Peyer's patch (tissue), 4 donors: ENCODE measurements at regions not wholly inside any gene's neighbourhood (a gene's known extent, or its start where the extent isn't known, plus 50 kb on each side); places are given as distances from the start of the nearest gene placed in this dataset.

Experiments
- DNase-seq, 3 donors: peaks; one replicate each; pipeline ENCODE4 v3.0.0-alpha.2; 2017 to 2019
- H3K27ac ChIP-seq, 4 donors: fragments of 200-600 bp; sonication (generic); one replicate each; pipeline ENCODE4 v1.5.1; 2016 to 2019
- H3K27me3 ChIP-seq, 2 donors: fragments of 200-600 bp; sonication (generic); one replicate each; pipeline ENCODE4 v1.5.1; 2019
- H3K36me3 ChIP-seq, 3 donors: fragments of 200-600 bp; sonication (generic); one replicate each; pipeline ENCODE4 v1.5.1; 2016 to 2019
- H3K4me1 ChIP-seq, 4 donors: fragments of 200-600 bp; sonication (generic); one replicate each; pipeline ENCODE4 v1.5.1; 2016 to 2019
- H3K4me3 ChIP-seq, 4 donors: fragments of 200-600 bp; sonication (generic); 1 replicate in 3 of 4; 2 replicates in 1 of 4; pipeline ENCODE4 v1.5.1; 2016 to 2019; ENCODE audit warnings: mild to moderate bottlenecking in 1 of 4
- H3K9me3 ChIP-seq, 4 donors: fragments of 200-600 bp; sonication (generic); one replicate each; pipeline ENCODE4 v1.5.1; 2016 to 2019; ENCODE audit warnings: mild to moderate bottlenecking in 1 of 4
- CTCF ChIP-seq, 6 experiments: fragments of 450-650 bp in 4 of 6; fragments of 200-600 bp in 2 of 6; sonication (generic) in 1 of 6; IDR thresholded peaks; one replicate each; pipeline ENCODE4 v1.5.1; 2017 to 2019; ENCODE audit warnings: antibody characterized with exemption in 6 of 6, mild to moderate bottlenecking in 3 of 6, moderate library complexity in 1 of 6
- POLR2A ChIP-seq, 2 donors: fragments of 450-650 bp; IDR thresholded peaks; one replicate each; pipeline ENCODE4 v1.5.1; 2017; ENCODE audit warnings: antibody characterized with exemption in 2 of 2, mild to moderate bottlenecking in 2 of 2, moderate library complexity in 2 of 2

- Histone ChIP-seq H3K9me3 (no peaks in the 10 kb centered on the region), H3K27ac (no peak overlapping the region), H3K4me3 (no peak overlapping the region), H3K36me3 (no peaks in the 10 kb centered on the region), H3K27me3 (no peaks in the 10 kb centered on the region), H3K4me1 (no peaks in the 10 kb centered on the region)
- TF ChIP-seq CTCF (IDR thresholded peaks at IDR 0.05) (no peak), POLR2A (IDR thresholded peaks at IDR 0.05) (no peak)
- DNase-seq: no peak
Measured at GRCh38 chr16:54605536-54606066, 319.0 kb upstream of the IRX3 start.

- Histone ChIP-seq H3K36me3 (no peaks in the 10 kb centered on the region), H3K27ac (no peak overlapping the region), H3K4me1 (no peaks in the 10 kb centered on the region), H3K4me3 (no peak overlapping the region), H3K27me3 (no peaks in the 10 kb centered on the region), H3K9me3 (no peaks in the 10 kb centered on the region)
- TF ChIP-seq POLR2A (IDR thresholded peaks at IDR 0.05) (no peak), CTCF (IDR thresholded peaks at IDR 0.05) (no peak)
- no peak for DNase-seq
Measured at GRCh38 chr16:54602666-54603065, 316.1 kb upstream of the IRX3 start.

- H3K27me3 ChIP-seq: no peaks in the 10 kb centered on the region
- H3K4me3 ChIP-seq: no peak overlapping the region
- no peaks in the 10 kb centered on the region for H3K36me3 ChIP-seq
- no peak overlapping the region for H3K27ac ChIP-seq
- TF ChIP-seq CTCF (IDR thresholded peaks at IDR 0.05): no peak
- TF ChIP-seq POLR2A (IDR thresholded peaks at IDR 0.05): no peak
- DNase-seq: no peak
- H3K4me1 ChIP-seq: no peaks in the 10 kb centered on the region
- H3K9me3 ChIP-seq: no peaks in the 10 kb centered on the region
Measured at GRCh38 chr16:54597222-54597621, 310.6 kb upstream of the IRX3 start.

GRCh38 chr16:54595621-54596020 is 309.0 kb upstream of the IRX3 start:
- no peak for DNase-seq
- H3K4me3 ChIP-seq: no peak overlapping the region
- no peaks in the 10 kb centered on the region for H3K27me3 ChIP-seq
- no peaks in the 10 kb centered on the region for H3K9me3 ChIP-seq
- H3K36me3 ChIP-seq: no peaks in the 10 kb centered on the region
- H3K27ac ChIP-seq: no peak overlapping the region
- no peak for TF ChIP-seq CTCF (IDR thresholded peaks at IDR 0.05)
- TF ChIP-seq POLR2A (IDR thresholded peaks at IDR 0.05): no peak
- no peaks in the 10 kb centered on the region for H3K4me1 ChIP-seq

GRCh38 chr16:54594601-54595391 is 308.2 kb upstream of the IRX3 start:
- no peaks in the 10 kb centered on the region for H3K4me1 ChIP-seq
- TF ChIP-seq CTCF (IDR thresholded peaks at IDR 0.05): no peak
- TF ChIP-seq POLR2A (IDR thresholded peaks at IDR 0.05): no peak
- H3K4me3 ChIP-seq: no peak overlapping the region
- H3K9me3 ChIP-seq: no peaks in the 10 kb centered on the region
- DNase-seq: no peak
- no peaks in the 10 kb centered on the region for H3K27me3 ChIP-seq
- H3K27ac ChIP-seq: no peak overlapping the region
- H3K36me3 ChIP-seq: no peaks in the 10 kb centered on the region
